OCI-LY7 (cell line): ENCODE measurements at regions not wholly inside any gene's neighbourhood (a gene's known extent, or its start where the extent isn't known, plus 50 kb on each side); places are given as distances from the start of the nearest gene placed in this dataset.

Source experiments
- BruUV-seq: library from RNA; stranded (reverse); fragments of 400-500 nt; replicated peaks from 2 replicates; lab custom pipeline; 2021; lab: Mats Ljungman, UMichigan
- CTCF ChIA-PET: fragments of 300-600 bp; sonication (Branson Sonifier 250); formaldehyde crosslinking; loops from one replicate; lab custom pipeline; 2022; ENCODE audit warnings: antibody characterized with exemption; ENCODE audit not compliant: unreplicated experiment; lab: Charles Lee
- POLR2A ChIA-PET: fragments of 300-600 bp; sonication (Branson Sonifier 250); formaldehyde crosslinking; loops from one replicate; lab custom pipeline; 2022; ENCODE audit warnings: antibody characterized with exemption; lab: Charles Lee
- DNase-seq: peaks from one replicate; pipeline ENCODE4 v3.0.0-alpha.2; 2015; ENCODE audit warnings: low spot score
- H2AFZ ChIP-seq: fragments of 200-600 bp; sonication (generic), shearing (Covaris generic); 2 replicates; pipeline ENCODE4 v1.6.1; 2014; ENCODE audit warnings: mild to moderate bottlenecking, antibody characterized with exemption, low read length, moderate library complexity
- H3K27ac ChIP-seq: fragments of 200-600 bp; sonication (generic); 2 replicates; pipeline ENCODE4 v1.5.1; 2014; ENCODE audit warnings: mixed run types, low read depth, mild to moderate bottlenecking, moderate library complexity, low read length, inconsistent platforms; ENCODE audit not compliant: poor library complexity, severe bottlenecking
- H3K36me3 ChIP-seq: fragments of 200-600 bp; sonication (generic); 2 replicates; pipeline ENCODE4 v1.6.1; 2014; ENCODE audit warnings: mild to moderate bottlenecking, antibody characterized with exemption, low read length, moderate library complexity, mixed read lengths; ENCODE audit not compliant: insufficient read depth
- H3K4me1 ChIP-seq: fragments of 200-600 bp; sonication (generic); 2 replicates; pipeline ENCODE4 v1.5.1; 2014; ENCODE audit warnings: mild to moderate bottlenecking, low read length; ENCODE audit not compliant: insufficient read depth, poor library complexity, severe bottlenecking
- H3K4me2 ChIP-seq: fragments of 200-600 bp; sonication (generic); 2 replicates; pipeline ENCODE4 v1.6.1; 2014; ENCODE audit warnings: mild to moderate bottlenecking, low read length
- H3K4me3 ChIP-seq: fragments of 200-600 bp; sonication (generic); 2 replicates; pipeline ENCODE4 v1.5.1; 2014; ENCODE audit warnings: mild to moderate bottlenecking, low read depth, low read length; ENCODE audit not compliant: poor library complexity, severe bottlenecking
- H3K79me2 ChIP-seq: fragments of 200-600 bp; sonication (generic); 2 replicates; pipeline ENCODE4 v1.6.1; 2016; ENCODE audit warnings: low read depth, mild to moderate bottlenecking, low read length, moderate library complexity, mixed read lengths; ENCODE audit not compliant: insufficient read depth
- H3K9me2 ChIP-seq: fragments of 200-600 bp; sonication (generic); 2 replicates; pipeline ENCODE4 v1.6.1; 2016; ENCODE audit warnings: mild to moderate bottlenecking, low read length, mixed read lengths; ENCODE audit not compliant: insufficient read depth
- H3K9me3 ChIP-seq: fragments of 200-600 bp; sonication (generic); 2 replicates; pipeline ENCODE4 v1.6.1; 2014; ENCODE audit warnings: mild to moderate bottlenecking, mixed run types, low read length, mixed read lengths
- H4K20me1 ChIP-seq: fragments of 200-600 bp; sonication (generic); 2 replicates; pipeline ENCODE4 v1.6.1; 2014; ENCODE audit warnings: mild to moderate bottlenecking, antibody characterized with exemption, low read length, moderate library complexity, mixed read lengths; ENCODE audit not compliant: insufficient read depth
- CTCF ChIP-seq: fragments of 200-600 bp; sonication (generic); conservative IDR thresholded peaks from 2 replicates; pipeline ENCODE4 v1.5.1; 2014; ENCODE audit warnings: mild to moderate bottlenecking, antibody characterized with exemption, low read length, moderate library complexity, mixed read lengths
- EZH2phosphoT487 ChIP-seq: fragments of 200-600 bp; sonication (generic); IDR thresholded peaks from 2 replicates; pipeline ENCODE4 v1.6.1; 2018; ENCODE audit warnings: low read depth, borderline replicate concordance, mild to moderate bottlenecking, mixed run types, antibody characterized with exemption, low read length, moderate library complexity, mixed read lengths
- intact Hi-C: fragments of 100-400 bp; cut with micrococcal nuclease; formaldehyde crosslinking; loops from one replicate; pipeline ENCODE4 v1.10.0; 2022; ENCODE audit not compliant: unreplicated experiment

- H3K9me3 ChIP-seq, result no peaks in the 10 kb centered on the region
- no peaks in the 10 kb centered on the region for H3K9me2 ChIP-seq
- H3K27ac ChIP-seq, result no peak overlapping the region
- H3K4me3 ChIP-seq, result no peak overlapping the region
- no peaks in the 10 kb centered on the region for H3K79me2 ChIP-seq
- no peaks in the 10 kb centered on the region for H4K20me1 ChIP-seq
- ChIA-PET POLR2A (no interaction called here), CTCF (no interaction called here)
- no peaks in the 10 kb centered on the region for H3K36me3 ChIP-seq
- no peak overlapping the region for H3K4me2 ChIP-seq
- no peak for DNase-seq
- H3K4me1 ChIP-seq, result no peaks in the 10 kb centered on the region
- no TSS peak for BruUV-seq
- no peak for TF ChIP-seq EZH2phosphoT487
- TF ChIP-seq CTCF, result no peak
- no peak overlapping the region for H2AFZ ChIP-seq
- intact Hi-C loops, result no loop called here
Observed at GRCh38 chr21:38956007-38956406, 150.3 kb downstream of the ETS2 start.

- H3K79me2 ChIP-seq, result no peaks in the 10 kb centered on the region
- no peaks in the 10 kb centered on the region for H3K9me3 ChIP-seq
- no peaks in the 10 kb centered on the region for H3K4me1 ChIP-seq
- H2AFZ ChIP-seq, result no peak overlapping the region
- H3K4me3 ChIP-seq, result no peak overlapping the region
- H3K36me3 ChIP-seq, result no peaks in the 10 kb centered on the region
- no peak for DNase-seq
- H4K20me1 ChIP-seq, result no peaks in the 10 kb centered on the region
- no peaks in the 10 kb centered on the region for H3K9me2 ChIP-seq
- no peak overlapping the region for H3K4me2 ChIP-seq
- intact Hi-C loops, result no loop called here
- no peak for TF ChIP-seq CTCF
- TF ChIP-seq EZH2phosphoT487, result no peak
- ChIA-PET CTCF (no interaction called here), POLR2A (no interaction called here)
- no peak overlapping the region for H3K27ac ChIP-seq
- no TSS peak for BruUV-seq
Observed at GRCh38 chr21:38955495-38955894, 149.8 kb downstream of the ETS2 start.

- Histone ChIP-seq H2AFZ (no peak overlapping the region), H3K4me2 (no peak overlapping the region), H4K20me1 (no peaks in the 10 kb centered on the region), H3K4me1 (no peaks in the 10 kb centered on the region), H3K27ac (no peak overlapping the region), H3K9me2 (no peaks in the 10 kb centered on the region), H3K4me3 (no peak overlapping the region), H3K79me2 (no peaks in the 10 kb centered on the region), H3K36me3 (no peaks in the 10 kb centered on the region), H3K9me3 (0 out of 2 replicates have a peak, but pooled peaks cover 2% of the 10 kb centered on the region)
- ChIA-PET CTCF (no interaction called here), POLR2A (no interaction called here)
- BruUV-seq, result no TSS peak
- peak; percentile 3 for DNase-seq
- TF ChIP-seq CTCF (no peak), EZH2phosphoT487 (no peak)
- intact Hi-C loops, result no loop called here
Observed at GRCh38 chr21:38954588-38955004, 148.9 kb downstream of the ETS2 start.
